ENCODE measurements at regions not wholly inside any gene's neighbourhood (a gene's known extent, or its start where the extent isn't known, plus 50 kb on each side); places are given as distances from the start of the nearest gene placed in this dataset.

DNA sequence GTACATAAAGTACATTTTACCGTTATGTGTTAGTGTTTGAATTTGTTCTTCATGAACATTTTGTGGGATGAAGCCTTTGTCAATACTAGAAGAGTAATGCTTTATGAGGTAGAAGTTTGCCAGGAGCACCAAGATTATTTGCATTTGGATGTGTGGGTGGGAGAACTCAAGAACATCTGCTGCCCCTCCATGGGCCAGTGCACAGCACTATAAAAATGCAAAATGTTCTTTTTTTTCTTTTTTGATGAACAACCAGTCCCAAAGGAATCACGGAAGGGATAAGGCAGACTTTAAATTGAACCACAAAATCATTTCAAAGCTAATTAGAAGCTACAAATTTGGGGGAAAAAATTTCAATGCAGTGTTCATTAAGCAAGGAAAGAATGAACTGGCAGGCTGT lies 300.3 kb upstream of the NWD2 start:
- intact Hi-C loops (cut with micrococcal nuclease): no loop called here

GRCh38 chr4:36961420-36961819 lies 283.1 kb upstream of the NWD2 start:
- intact Hi-C loops (cut with micrococcal nuclease): no loop called here

DNA sequence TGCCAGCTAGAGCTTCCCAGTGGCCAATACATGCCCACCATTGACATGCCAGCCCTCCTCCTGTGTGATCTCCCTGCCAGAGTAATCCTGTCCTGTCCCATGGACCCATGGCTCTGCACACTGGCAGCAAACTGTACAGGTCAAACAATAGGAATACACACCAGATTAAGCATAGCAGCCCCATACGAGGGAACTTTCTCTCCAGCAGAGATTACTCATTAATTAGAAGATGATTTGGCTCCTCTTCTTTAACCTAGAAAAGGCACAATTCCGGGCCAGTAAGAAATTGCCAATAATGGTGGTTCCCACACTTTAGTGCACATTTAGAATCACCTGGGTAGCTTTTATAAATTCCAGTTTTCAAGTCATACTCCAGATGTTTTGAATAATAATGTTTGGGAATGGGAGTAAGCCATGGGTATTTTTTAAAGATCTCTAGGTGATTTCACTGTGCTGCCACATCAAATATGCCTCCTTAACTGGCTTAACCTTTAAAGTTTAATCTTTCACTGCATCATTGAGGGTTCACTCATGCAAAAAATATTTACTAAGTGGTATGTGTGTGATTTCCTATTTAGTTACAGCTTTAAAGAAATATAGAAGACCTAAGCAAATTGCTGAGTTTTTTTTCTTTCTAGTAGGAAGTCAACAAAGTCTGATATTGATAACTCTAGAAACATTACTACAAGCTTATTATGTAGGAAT lies 277.6 kb upstream of the NWD2 start:
- intact Hi-C loops (cut with micrococcal nuclease): no loop called here

GRCh38 chr4:36979533-36979932 lies 265.0 kb upstream of the NWD2 start:
- intact Hi-C loops (cut with micrococcal nuclease): no loop called here

GRCh38 chr4:36990128-36990872 lies 254.2 kb upstream of the NWD2 start:
- intact Hi-C loops (cut with micrococcal nuclease): no loop called here

DNA sequence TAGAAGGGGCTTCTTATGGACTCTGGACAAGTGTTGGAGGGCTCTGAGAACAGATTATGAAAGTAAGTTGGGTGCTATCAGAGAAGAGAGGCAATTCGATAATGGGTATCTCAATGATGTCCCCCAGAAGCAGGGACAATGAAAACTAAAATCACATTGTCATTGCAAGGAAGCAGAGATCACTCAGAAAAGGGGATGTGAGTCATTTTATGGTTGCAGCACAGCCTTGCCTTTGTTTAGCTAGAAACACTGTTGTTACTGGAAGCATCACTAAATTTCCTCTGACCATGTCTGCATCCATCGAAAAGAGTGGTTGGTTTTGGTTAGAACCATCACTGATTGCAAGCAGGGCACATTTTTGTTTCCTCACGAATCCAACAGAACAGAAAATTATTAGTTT lies 246.8 kb upstream of the NWD2 start:
- intact Hi-C loops (cut with micrococcal nuclease): no loop called here

DNA sequence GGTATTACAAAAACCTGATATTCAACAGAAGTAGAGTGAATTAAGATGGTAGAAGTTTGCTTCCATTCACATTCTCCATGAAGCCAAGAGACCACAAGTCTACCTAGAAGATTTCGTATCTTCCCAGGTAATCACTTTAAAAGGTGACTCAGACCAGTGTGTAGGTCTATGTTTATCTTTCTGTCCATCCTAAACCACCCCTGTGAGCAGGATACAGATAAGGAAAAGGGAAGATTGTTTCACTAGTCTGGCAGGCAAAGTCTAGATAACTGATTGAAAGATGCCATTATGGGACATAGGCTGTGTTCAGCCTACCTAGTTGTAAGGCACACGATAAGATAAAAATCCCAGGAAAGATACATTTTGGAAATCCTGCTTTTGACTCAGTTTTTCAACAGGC lies 244.3 kb upstream of the NWD2 start:
- intact Hi-C loops (cut with micrococcal nuclease): no loop called here

DNA sequence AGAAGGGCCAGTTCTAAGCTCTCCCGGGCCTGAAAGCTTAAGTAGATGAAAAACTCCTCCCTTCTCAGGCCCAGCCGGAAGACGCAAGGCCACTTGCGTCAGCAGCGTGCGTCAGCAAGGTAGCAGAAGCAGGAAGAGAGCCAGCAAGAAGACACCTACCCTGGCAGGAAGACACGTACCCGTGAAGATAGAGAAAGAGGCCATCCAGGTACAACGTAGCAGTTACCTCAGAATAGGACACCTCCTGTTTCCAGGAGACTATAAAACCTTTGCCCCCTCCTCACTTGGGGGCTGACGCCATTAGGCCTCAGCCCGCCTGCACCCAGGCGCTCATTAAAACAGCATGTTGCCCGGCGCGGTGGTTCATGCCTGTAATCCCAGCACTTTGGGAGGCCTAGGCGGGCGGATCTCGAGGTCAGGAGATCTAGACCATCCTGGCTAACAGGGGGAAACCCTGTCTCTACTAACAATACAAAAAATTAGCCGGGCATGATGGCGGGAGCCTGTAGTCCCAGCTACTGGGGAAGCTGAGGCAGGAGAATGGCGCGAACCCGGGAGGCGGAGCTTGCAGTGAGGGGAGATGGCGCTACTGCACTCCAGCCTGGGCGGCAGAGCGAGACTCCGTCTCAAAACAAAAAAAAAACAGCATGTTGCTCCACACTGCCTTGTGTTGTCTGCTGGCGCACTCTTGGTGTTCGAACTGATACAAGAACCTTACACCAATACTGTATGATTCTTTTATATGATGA lies 242.7 kb upstream of the NWD2 start:
- intact Hi-C loops (cut with micrococcal nuclease): no loop called here

- intact Hi-C loops (cut with micrococcal nuclease): no loop called here
Observed at GRCh38 chr4:37002625-37003024, 241.9 kb upstream of the NWD2 start.

GRCh38 chr4:37008199-37008598 lies 236.3 kb upstream of the NWD2 start:
- intact Hi-C loops (cut with micrococcal nuclease): no loop called here

DNA sequence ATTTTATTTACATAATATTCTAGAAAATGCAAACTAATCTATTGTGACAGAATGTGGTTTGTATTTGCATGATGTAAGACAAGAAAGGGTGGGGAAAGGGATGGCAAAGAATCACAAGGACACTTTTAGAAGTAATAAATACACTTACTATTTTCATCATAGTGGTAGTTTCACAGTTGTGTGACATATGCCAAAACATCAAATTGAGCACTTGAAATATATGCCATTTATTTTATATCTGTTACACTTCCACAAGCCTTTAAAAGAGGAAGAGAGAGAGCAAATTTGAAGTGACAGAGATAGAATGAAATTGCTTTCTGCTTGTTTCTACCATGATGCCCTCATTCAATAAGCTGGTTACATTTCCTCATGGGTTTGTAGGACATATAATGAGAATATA lies 230.0 kb upstream of the NWD2 start:
- intact Hi-C loops (cut with micrococcal nuclease): no loop called here

DNA sequence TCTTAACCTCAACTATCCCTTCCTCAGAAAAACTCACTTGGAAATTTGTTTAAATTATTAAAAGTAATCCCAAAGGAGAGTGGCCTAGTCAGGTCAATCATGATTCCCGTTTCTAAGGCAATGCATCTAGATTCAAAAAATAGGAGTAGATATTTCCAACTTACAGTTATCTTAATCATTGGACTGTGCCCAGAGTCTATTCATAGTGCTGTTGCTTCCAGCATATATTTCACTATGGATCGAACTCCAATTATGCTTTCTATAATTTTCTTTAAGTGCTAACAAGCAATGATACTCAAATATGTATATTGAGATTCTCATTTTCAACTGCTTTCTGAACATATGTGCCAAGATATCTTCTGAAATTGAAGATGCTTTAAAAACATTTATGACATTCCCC lies 229.2 kb upstream of the NWD2 start:
- intact Hi-C loops (cut with micrococcal nuclease): no loop called here

GRCh38 chr4:37023504-37023903 lies 221.0 kb upstream of the NWD2 start:
- intact Hi-C loops (cut with micrococcal nuclease): no loop called here

DNA sequence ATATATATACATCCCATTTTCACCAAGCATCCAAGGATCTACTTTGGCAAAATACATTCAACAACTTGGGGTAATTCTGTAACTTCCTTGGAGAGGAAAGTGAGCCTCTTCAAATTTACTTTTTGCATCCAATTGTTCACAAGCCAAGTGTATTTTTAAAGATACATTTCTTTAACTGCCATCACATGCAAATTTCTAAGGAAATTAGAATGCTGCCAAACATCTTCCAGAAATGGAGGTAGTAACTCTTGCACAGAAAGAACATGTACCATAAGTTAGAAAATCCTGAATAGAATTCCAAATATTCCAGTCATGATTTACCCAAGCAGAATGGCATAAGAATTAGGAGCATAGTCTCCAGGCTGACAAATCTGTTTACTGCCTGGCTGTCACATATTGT lies 220.5 kb upstream of the NWD2 start:
- intact Hi-C loops (cut with micrococcal nuclease): no loop called here

DNA sequence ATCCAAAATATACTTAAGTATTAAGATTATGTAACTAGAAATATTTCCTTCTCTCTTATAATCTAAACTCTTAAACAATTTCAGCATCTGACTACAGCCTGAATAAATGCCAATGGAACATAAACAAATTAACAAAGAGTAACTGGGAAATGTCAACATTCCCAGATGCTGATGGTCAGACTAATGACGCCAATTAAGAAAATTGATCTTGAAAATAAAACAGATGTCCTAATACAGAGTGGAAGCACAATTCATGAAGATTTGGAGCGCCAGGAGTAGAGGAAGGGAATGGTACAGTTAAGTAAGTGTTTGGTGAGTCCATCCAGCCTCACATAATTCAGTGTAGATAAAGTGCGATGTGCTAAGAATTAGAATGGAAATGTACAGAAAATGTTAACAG lies 203.7 kb upstream of the NWD2 start:
- intact Hi-C loops (cut with micrococcal nuclease): no loop called here

- intact Hi-C loops (cut with micrococcal nuclease): no loop called here
Observed at GRCh38 chr4:37043342-37043741, 201.2 kb upstream of the NWD2 start.

DNA sequence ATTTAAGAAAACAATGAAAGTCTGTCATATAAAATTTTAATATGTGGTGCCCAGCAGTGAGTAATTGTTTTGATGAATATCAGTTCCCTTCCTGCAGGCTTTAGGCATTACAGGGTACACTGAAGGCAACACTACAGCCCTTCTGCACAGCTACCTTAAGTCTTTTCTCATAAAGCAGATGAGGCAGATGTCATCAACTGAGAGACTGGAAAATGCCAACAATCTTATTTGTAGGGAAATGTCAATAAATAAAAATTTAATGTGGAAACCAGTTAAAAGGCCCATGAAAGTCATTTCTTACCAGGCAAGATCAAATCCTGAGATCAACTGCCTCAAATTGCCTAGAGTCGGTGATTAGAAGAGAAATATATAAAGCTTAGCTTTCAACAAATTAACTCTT lies 193.4 kb upstream of the NWD2 start:
- intact Hi-C loops (cut with micrococcal nuclease): no loop called here

DNA sequence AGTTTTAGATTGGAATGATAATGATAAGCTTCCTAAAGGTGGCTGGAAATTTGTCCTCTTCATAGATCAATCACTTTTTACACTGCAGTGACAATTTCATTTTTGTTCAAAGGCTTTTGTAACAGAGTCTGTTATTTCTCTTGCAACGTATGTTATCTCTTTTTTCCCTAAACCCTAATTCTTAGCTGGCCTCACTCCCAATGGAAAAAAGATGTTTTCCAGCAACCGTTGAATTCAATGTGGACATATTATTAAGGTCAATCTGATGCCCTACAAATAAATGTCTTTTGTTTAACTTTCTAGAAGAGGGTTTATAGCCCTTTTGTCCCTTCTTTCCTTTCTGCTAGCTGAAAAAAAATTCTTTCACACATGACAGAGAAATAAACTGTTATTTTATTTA lies 192.7 kb upstream of the NWD2 start:
- intact Hi-C loops (cut with micrococcal nuclease): no loop called here

- intact Hi-C loops (cut with micrococcal nuclease): no loop called here
Observed at GRCh38 chr4:37054531-37055077, 189.9 kb upstream of the NWD2 start.

DNA sequence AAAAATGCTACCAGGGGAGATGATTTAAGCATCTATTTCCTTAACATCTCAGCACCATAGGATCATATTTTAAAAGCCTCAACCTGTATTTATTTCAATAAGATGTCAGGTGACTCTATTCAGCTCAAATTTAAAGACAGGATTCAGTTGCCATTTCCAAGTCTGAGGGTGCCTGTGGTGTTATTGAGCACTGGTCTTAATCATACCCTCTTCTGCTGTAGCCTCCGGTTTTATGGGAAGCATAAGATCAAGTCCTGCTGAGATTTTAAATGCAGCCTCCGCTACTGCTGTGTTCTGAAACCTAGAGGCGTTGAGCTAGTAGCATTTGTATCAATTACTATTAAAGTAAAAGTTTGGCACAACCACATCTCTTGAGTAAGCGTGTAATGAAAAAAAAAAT lies 185.7 kb upstream of the NWD2 start:
- intact Hi-C loops (cut with micrococcal nuclease): no loop called here

DNA sequence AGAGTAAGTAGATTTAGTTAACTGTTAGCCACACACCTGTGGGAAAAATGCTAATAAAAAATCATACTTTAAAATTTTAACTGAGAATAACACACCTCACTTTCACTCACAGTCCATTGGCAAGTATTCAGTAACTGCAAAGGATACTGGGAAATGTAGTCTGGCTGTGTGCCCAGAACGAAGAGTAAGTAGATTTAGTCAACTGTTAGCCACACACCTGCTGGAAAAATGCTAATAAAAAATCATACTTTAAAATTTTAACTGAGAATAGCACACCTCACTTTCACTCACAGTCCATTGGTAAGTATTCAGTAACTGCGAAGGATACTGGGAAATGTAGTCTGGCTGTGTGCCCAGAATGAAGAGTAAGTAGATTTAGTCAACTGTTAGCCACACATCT lies 178.4 kb upstream of the NWD2 start:
- intact Hi-C loops (cut with micrococcal nuclease): no loop called here

GRCh38 chr4:37068580-37068979 lies 176.0 kb upstream of the NWD2 start:
- intact Hi-C loops (cut with micrococcal nuclease): no loop called here
